ENCODE measurements at regions not wholly inside any gene's neighbourhood (a gene's known extent, or its start where the extent isn't known, plus 50 kb on each side); places are given as distances from the start of the nearest gene placed in this dataset.

DNA sequence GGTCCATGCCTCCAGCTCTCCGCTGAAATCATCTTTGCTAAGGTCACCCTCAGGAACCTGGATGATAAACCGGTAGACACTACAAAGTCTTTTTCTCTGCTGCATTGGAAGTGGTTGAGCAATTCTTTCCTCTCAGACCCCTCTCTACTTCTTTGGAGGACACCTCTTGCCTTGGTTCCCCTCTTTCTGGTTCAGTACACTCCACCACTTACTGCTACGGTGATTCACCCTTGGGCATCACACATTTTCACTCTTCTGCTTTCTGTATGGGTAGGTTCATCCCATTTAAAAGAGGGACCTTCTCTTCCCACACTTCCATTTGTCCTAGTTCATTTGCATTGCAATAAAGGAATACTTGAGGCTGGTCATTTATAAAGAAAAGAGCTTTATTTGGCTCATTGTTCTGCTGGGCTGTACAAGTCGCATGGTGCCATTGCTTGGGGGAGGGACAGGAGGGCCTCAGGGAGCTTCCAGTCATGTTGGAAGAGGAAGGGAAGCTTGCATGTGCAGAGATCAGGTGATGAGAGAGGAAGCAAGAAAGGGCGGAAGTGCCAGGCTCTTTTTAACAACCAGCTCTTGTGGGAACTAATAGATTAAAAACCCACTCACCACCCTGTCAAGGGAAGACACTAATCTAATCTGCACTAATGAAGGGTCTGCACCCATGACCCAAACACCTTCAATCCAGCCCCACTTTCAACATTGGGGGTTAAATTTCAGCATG, 149.7 kb upstream of the TMEM170B start:
- DNase-seq (ENCODE audit: insufficient read length) (no peak), FAIRE-seq (no peak)
- no peak for TF ChIP-seq POLR2AphosphoS5 (IDR thresholded peaks at IDR 0.05; ENCODE audit: low read depth, low read length)
- no peak for TF ChIP-seq TAF1 (IDR thresholded peaks at IDR 0.05; ENCODE audit: borderline replicate concordance, low read depth, low read length)
- no peak for TF ChIP-seq POLR2A (IDR thresholded peaks at IDR 0.05; ENCODE audit: low read depth, low read length)

DNA sequence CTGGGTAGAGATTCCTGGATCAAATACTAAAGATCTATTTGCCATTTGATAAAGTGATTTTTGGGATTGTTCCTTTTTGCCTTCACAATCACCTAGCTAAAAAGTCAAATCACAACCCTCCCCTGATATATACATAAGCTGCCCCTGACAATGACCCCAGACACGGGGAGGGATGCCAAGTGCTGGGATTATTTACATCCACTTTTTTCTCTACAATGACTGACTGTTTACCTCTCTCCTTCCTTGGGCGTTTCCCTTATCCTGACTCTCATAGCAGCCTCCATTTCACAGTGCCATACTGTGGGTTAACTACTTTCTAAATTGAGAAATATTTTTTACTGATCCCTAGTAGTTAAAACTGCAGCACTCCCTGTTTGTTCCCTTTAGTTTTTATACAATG, 150.8 kb upstream of the TMEM170B start:
- DNase-seq (ENCODE audit: insufficient read length), result no peak
- no peak for TF ChIP-seq POLR2AphosphoS5 (IDR thresholded peaks at IDR 0.05; ENCODE audit: low read depth, low read length)
- no peak for TF ChIP-seq POLR2A (IDR thresholded peaks at IDR 0.05; ENCODE audit: low read depth, low read length)
- no peak for FAIRE-seq

DNA sequence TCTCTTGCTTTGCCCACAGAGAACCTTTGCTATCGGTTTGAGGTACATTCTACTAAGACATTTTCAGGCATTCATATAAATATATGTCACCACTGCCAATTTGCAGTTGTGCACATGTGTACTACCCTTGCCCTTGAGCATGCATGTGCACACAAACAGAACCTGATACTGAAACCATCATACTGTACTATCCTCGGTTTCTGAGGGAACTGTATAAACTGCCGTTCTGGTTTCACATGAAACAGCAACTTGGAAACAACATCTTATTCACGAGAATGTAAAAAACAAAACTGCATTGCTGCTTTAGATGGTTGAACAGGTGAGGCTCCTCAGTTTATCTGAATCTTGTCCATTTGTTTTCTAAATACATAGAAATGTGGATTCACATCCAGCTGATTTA, 151.2 kb upstream of the TMEM170B start:
- TF ChIP-seq POLR2A (IDR thresholded peaks at IDR 0.05; ENCODE audit: low read depth, low read length) (no peak), POLR2AphosphoS5 (IDR thresholded peaks at IDR 0.05; ENCODE audit: low read depth, low read length) (no peak), TAF1 (IDR thresholded peaks at IDR 0.05; ENCODE audit: borderline replicate concordance, low read depth, low read length) (no peak)
- peak; percentile 93 for FAIRE-seq

DNA sequence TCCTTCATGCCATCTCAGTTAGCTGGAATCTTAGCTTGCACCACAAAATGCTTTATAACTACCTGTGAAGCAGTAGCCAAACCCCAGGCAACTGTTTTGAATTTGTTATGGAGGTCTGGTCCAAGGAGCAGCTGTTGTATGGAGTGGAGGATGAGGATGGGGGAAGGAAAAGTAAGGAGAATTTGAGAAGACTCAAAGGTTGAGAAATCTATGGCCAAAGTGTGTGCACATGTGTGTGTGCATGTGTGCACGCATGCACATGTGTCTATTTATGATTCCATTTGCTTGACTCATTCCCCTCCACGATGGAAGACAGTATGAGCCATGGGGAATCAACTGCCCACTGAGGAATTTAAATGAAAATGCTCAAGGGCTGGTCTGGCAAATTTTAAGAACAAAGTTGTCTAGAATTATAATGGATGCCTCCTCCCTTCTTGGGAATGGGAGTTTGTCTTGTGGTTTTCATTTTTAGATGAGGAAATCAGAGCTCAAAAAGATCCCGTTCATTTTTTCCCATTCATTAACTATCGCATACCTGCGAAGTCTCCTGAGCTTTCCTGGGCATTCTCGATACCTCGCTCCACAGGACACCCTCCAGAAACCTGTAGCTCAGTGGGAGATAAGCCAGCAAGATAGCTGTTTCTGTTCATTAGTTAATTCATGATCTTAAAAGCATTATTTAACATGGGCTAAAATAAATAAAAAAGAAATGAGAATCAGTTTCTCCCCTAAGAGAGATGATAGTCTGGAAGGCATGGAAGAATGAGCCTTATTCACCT, 152.3 kb upstream of the NEDD9 start:
- no peak for TF ChIP-seq POLR2AphosphoS5 (IDR thresholded peaks at IDR 0.05; ENCODE audit: low read depth, low read length)
- no peak for TF ChIP-seq TAF1 (IDR thresholded peaks at IDR 0.05; ENCODE audit: borderline replicate concordance, low read depth, low read length)
- no peak for DNase-seq (ENCODE audit: insufficient read length)
- no peak for FAIRE-seq

More for the DNA sequence above, 151.2 kb upstream of the TMEM170B start:
- peak; percentile 34 for DNase-seq (ENCODE audit: insufficient read length)

DNA sequence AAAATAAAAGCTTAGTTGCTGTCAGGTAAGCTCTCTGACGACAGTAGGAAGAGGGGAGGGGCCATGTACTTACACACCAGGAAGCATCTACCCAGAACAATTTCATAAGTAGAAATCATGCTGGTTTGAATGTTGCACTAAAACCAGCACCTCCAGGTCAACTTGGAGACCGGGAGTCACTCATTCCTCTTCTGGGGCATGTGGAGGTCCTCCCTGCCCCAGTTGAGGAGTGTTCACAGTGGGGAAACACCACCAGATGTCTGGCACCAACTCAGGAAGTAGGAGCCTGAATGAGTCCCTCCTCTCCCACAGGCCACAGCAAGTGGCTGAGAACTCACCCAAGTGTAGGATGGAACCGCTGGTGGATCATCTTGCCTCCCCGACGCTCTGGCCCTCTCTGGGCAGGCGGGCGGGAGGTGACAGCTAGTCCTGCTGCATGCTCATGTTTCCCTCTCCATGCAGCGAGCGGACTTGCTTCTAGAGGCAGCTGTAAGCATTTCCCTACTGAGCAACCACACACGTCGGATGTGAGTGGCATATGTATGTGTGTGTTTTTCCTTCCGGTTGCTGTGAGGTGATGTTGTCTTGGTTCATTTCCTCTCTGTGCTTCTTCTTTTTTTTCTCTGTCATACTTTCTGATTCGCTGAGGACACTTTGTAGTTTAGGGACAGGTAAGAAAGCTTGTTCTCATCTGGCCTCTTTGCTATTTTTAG, 149.5 kb upstream of the NEDD9 start:
- peak; percentile 62; the same call in 1 of the 2 replicates for TF ChIP-seq TAF1 (IDR thresholded peaks at IDR 0.05; ENCODE audit: borderline replicate concordance, low read depth, low read length)
- peak; percentile 86 for TF ChIP-seq POLR2AphosphoS5 (IDR thresholded peaks at IDR 0.05; ENCODE audit: low read depth, low read length)
- TF ChIP-seq POLR2A (IDR thresholded peaks at IDR 0.05; ENCODE audit: low read depth, low read length), result peak; percentile 83
- DNase-seq (ENCODE audit: insufficient read length) (peak; percentile 34), FAIRE-seq (peak; percentile 98)

DNA sequence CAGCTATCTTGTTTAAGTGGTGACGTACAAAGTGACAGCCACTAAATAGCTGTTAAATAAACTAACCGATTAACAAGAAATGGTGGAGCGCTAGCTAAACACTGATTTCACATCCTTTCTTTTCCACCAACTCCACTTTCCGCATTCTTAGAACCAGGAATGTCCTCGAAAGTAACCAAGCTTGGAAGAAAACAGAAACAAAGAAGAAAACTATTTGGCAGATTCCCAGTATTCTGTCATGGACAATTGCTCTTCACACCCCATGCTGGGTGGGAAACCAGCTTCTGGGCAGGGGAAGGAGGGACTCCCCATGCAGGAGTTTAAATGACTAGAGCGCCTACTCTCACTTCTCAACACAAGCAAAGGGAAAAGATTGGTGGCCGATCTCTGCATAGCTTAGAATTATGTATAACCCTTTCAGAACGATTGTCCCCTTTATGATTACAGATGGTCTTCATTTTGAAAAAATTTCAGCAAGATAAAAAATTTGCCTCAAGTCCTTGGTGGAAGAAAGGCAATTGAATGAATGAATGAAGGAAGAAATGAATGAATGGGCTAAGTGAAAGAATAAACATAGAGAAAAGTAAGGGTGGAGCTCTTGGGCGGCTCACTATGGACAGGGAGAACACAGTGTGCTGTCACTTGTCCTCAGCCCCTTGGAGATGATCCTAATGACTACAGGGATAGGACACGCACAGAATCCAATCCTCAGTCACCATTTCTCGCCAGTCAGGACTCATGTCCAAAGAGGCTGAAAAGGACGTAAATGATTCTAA, 148.7 kb upstream of the NEDD9 start:
- no peak for DNase-seq (ENCODE audit: insufficient read length)
- FAIRE-seq, result peak; percentile 33
- TF ChIP-seq POLR2AphosphoS5 (IDR thresholded peaks at IDR 0.05; ENCODE audit: low read depth, low read length) (no peak), POLR2A (IDR thresholded peaks at IDR 0.05; ENCODE audit: low read depth, low read length) (no peak), TAF1 (IDR thresholded peaks at IDR 0.05; ENCODE audit: borderline replicate concordance, low read depth, low read length) (no peak)

DNA sequence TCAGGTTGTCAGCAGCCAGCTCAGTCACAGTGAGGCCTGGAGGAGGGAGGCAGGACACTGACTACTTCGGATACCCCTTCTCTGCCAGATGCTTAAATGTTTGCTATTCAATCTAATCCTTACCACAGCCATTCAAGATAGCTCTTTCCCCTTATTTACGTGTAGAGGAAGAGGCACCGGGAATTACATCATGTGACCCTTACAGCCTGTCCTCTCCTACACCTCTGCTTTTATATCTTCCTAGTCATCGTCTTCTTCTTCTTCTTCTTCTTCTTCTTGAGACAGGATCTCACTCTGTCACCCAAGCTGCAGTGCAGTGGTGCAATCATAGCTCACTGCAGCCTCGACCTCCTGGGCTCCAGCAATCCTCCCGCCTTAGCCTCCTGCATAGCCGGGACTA, 148.1 kb upstream of the NEDD9 start:
- DNase-seq (ENCODE audit: insufficient read length), result no peak
- no peak for FAIRE-seq
- no peak for TF ChIP-seq TAF1 (IDR thresholded peaks at IDR 0.05; ENCODE audit: borderline replicate concordance, low read depth, low read length)
- no peak for TF ChIP-seq POLR2A (IDR thresholded peaks at IDR 0.05; ENCODE audit: low read depth, low read length)
- TF ChIP-seq POLR2AphosphoS5 (IDR thresholded peaks at IDR 0.05; ENCODE audit: low read depth, low read length), result no peak

DNA sequence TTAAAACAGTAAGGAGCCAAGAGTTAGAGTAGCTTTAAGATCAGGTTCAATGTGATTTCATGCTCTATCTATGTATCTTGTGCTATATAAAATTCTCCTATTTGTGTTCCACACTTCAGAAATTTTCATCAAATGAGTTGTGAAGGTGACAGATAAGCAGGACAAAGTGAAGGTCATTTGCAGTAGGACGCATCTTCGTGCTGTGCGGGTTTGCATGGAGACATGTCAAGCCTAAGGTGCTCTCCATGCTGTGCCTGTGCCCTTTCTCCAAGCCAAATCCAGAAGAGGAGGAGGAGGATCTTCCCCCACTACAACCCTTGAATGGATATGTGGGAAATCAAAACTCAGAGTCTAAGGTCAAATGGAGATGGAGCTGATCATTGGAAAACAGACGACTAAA, 147.3 kb upstream of the NEDD9 start:
- TF ChIP-seq POLR2AphosphoS5 (IDR thresholded peaks at IDR 0.05; ENCODE audit: low read depth, low read length), result no peak
- no peak for TF ChIP-seq TAF1 (IDR thresholded peaks at IDR 0.05; ENCODE audit: borderline replicate concordance, low read depth, low read length)
- TF ChIP-seq POLR2A (IDR thresholded peaks at IDR 0.05; ENCODE audit: low read depth, low read length), result no peak
- DNase-seq (ENCODE audit: insufficient read length) (no peak), FAIRE-seq (peak; percentile 54)

DNA sequence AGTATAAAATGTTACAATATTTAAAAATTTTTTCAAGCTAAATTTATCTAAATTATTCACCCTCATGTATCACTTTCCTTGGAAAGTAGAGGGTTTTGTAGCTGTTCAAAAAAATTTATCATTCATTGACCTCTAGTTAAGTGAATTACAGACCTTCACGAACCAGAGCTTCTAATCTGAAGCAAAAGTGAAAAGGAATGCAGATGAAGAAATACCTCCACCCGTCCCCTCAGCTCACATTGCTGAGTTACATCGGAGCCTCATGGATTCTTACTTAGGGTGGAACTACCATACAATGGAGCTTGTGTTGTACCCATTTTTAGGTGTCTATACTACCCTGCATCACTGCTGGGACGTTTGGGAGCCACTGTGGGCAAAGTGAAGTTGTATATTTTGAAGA, 146.2 kb upstream of the NEDD9 start:
- no peak for TF ChIP-seq POLR2AphosphoS5 (IDR thresholded peaks at IDR 0.05; ENCODE audit: low read depth, low read length)
- TF ChIP-seq POLR2A (IDR thresholded peaks at IDR 0.05; ENCODE audit: low read depth, low read length), result no peak
- TF ChIP-seq TAF1 (IDR thresholded peaks at IDR 0.05; ENCODE audit: borderline replicate concordance, low read depth, low read length), result no peak
- no peak for FAIRE-seq
- DNase-seq (ENCODE audit: insufficient read length), result no peak

DNA sequence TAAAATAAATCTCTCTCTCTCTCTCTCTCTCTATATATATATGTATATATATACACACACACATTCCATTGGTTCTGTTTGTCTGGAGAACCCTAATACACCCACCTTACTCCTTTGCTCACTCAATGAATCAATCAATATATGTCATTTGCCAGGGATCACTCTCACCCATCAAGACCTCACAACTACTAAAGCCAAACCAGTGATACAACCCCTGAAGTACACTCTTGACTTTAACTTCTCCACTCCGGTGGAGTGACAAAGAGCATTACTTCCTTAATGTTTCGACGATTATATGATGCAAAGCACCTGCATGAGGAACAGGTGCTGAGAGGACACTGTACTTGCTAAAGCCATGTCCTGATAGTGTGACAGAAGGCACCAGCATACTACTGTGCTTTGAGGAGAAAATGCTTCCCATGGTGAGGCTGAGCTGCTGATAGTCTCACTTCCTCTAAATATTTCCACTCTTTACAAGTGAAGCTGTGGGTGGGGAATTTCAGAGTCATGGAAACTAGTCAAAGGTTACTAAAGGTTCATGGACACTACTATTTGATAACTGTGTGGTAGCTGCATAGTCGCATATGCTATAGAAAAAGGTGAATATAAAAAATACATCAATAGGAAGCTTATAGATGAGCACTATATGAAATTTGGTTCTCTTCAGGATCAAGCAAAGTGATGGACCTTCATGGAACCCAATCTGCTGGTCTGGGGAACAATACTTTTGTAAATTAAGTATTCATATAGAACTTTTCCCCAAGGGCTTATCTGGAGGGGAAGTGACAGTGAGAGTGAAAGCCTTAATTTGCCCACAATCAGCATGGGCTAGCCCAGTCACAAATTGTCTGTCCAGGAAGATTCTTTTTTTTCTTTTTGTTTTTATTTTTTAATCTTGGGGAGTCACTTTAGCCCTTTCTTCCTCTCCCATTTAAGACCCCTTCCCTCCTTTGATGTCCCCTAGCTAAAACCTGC, 141.9 kb upstream of the NEDD9 start:
- no peak for DNase-seq (ENCODE audit: insufficient read length)
- FAIRE-seq, result peak; percentile 98

More for the DNA sequence above, 141.9 kb upstream of the NEDD9 start:
- TF ChIP-seq TAF1 (IDR thresholded peaks at IDR 0.05; ENCODE audit: borderline replicate concordance, low read depth, low read length) (no peak), POLR2A (IDR thresholded peaks at IDR 0.05; ENCODE audit: low read depth, low read length) (0 out of 2 replicates have a peak, but pooled peaks have one; percentile 24), POLR2AphosphoS5 (IDR thresholded peaks at IDR 0.05; ENCODE audit: low read depth, low read length) (peak; percentile 67)
